ENCODE measurements at regions not wholly inside any gene's neighbourhood (a gene's known extent, or its start where the extent isn't known, plus 50 kb on each side); places are given as distances from the start of the nearest gene placed in this dataset.

GRCh38 chr16:85399583-85400284 lies 213.4 kb upstream of the GSE1 start (continued):
- TF ChIP-seq GATAD2A (CRISPR knock-in tag; IDR thresholded peaks at IDR 0.05) (no peak), MYPOP (CRISPR knock-in tag; IDR thresholded peaks at IDR 0.05) (peak; percentile 63; the same call in 1 of the 2 replicates), ZNF776 (CRISPR knock-in tag; IDR thresholded peaks at IDR 0.05) (no peak), ZNF432 (CRISPR knock-in tag; IDR thresholded peaks at IDR 0.05; ENCODE audit: borderline replicate concordance) (no peak), ZSCAN5A (CRISPR knock-in tag; IDR thresholded peaks at IDR 0.05; ENCODE audit: borderline replicate concordance) (no peak), ATF4 (CRISPR knock-in tag; IDR thresholded peaks at IDR 0.05) (no peak), STAT5B (CRISPR knock-in tag; IDR thresholded peaks at IDR 0.05) (no peak), TSC22D2 (CRISPR knock-in tag; IDR thresholded peaks at IDR 0.05; ENCODE audit: borderline replicate concordance) (no peak), CHD4 (IDR thresholded peaks at IDR 0.05; ENCODE audit: borderline replicate concordance, low read length) (peak; percentile 23; the same call in 1 of the 2 replicates), TARDBP (CRISPR knock-in tag; IDR thresholded peaks at IDR 0.05) (peak; percentile 31; the same call in 1 of the 2 replicates), ZBTB49 (CRISPR knock-in tag; IDR thresholded peaks at IDR 0.05; ENCODE audit: borderline replicate concordance) (no peak), MEIS2 (CRISPR knock-in tag; IDR thresholded peaks at IDR 0.05) (no peak), DRAP1 (CRISPR knock-in tag; IDR thresholded peaks at IDR 0.05) (no peak), PATZ1 (CRISPR knock-in tag; IDR thresholded peaks at IDR 0.05) (no peak), NFE2 (CRISPR knock-in tag; IDR thresholded peaks at IDR 0.05) (no peak), ZNF350 (CRISPR knock-in tag; IDR thresholded peaks at IDR 0.05; ENCODE audit: borderline replicate concordance, low read depth) (no peak), ZNF44 (CRISPR knock-in tag; IDR thresholded peaks at IDR 0.05) (no peak), ZKSCAN1 (IDR thresholded peaks at IDR 0.05; ENCODE audit: low read length) (peak; percentile 81), TBX2 (CRISPR knock-in tag; IDR thresholded peaks at IDR 0.05; ENCODE audit: borderline replicate concordance) (peak; percentile 23; the same call in 1 of the 2 replicates), HMGA1 (CRISPR knock-in tag; conservative IDR thresholded peaks at IDR 0.05) (no peak), ZNF230 (CRISPR knock-in tag; IDR thresholded peaks at IDR 0.05) (no peak), ZSCAN25 (CRISPR knock-in tag; IDR thresholded peaks at IDR 0.05) (0 out of 2 replicates have a peak, but pooled peaks have one; percentile 34), FOXM1 (CRISPR knock-in tag; IDR thresholded peaks at IDR 0.05) (no peak)
